Activated CD8-positive, alpha-beta memory T cell treated with anti-CD3 and anti-CD28 coated beads, Interleukin-2, amount 50 U/mL, for 24 hours (primary cell): ENCODE measurements at regions not wholly inside any gene's neighbourhood (a gene's known extent, or its start where the extent isn't known, plus 50 kb on each side); places are given as distances from the start of the nearest gene placed in this dataset.

Experiments used
- DNase-seq: peaks from one replicate; pipeline ENCODE4 v3.0.0-alpha.2; 2020; ENCODE audit errors: extremely low read depth

GRCh38 chr5:4306057-4306456 is 710.4 kb downstream of the IRX1 start:
- no peak for DNase-seq

- DNase-seq: no peak
Observed at GRCh38 chr5:4309026-4309425, 713.4 kb downstream of the IRX1 start.

GRCh38 chr5:4313138-4313537 is 717.5 kb downstream of the IRX1 start:
- DNase-seq: no peak

- no peak for DNase-seq
Observed at GRCh38 chr5:4319478-4320128, 724.0 kb downstream of the IRX1 start.

- DNase-seq: no peak
Observed at GRCh38 chr5:4330327-4330726, 734.7 kb downstream of the IRX1 start.

GRCh38 chr5:4335078-4335477 is 739.4 kb downstream of the IRX1 start:
- no peak for DNase-seq

GRCh38 chr5:4337519-4337918 is 741.9 kb downstream of the IRX1 start:
- DNase-seq: no peak

- no peak for DNase-seq
Observed at GRCh38 chr5:4339949-4340348, 744.3 kb downstream of the IRX1 start.

- DNase-seq: no peak
Observed at GRCh38 chr5:4345850-4346249, 750.2 kb downstream of the IRX1 start.

- DNase-seq: no peak
Observed at GRCh38 chr5:4348423-4348822, 752.8 kb downstream of the IRX1 start.

- no peak for DNase-seq
Observed at GRCh38 chr5:4348919-4349318, 753.3 kb downstream of the IRX1 start.

- no peak for DNase-seq
Observed at GRCh38 chr5:4356201-4356600, 760.6 kb downstream of the IRX1 start.

- no peak for DNase-seq
Observed at GRCh38 chr5:4359847-4360246, 764.2 kb downstream of the IRX1 start.

- no peak for DNase-seq
Observed at GRCh38 chr5:4361753-4362152, 766.1 kb downstream of the IRX1 start.

- no peak for DNase-seq
Observed at GRCh38 chr5:4362411-4362810, 766.8 kb downstream of the IRX1 start.

- DNase-seq: no peak
Observed at GRCh38 chr5:4363045-4363444, 767.4 kb downstream of the IRX1 start.

GRCh38 chr5:4366628-4367027 is 771.0 kb downstream of the IRX1 start:
- no peak for DNase-seq

- no peak for DNase-seq
Observed at GRCh38 chr5:4370218-4370617, 769.9 kb upstream of the ADAMTS16 start.

GRCh38 chr5:4372481-4372880 is 767.6 kb upstream of the ADAMTS16 start:
- DNase-seq: no peak

GRCh38 chr5:4373051-4373820 is 766.9 kb upstream of the ADAMTS16 start:
- no peak for DNase-seq

GRCh38 chr5:4374866-4375265 is 765.3 kb upstream of the ADAMTS16 start:
- no peak for DNase-seq

- DNase-seq: no peak
Observed at GRCh38 chr5:4375640-4376039, 764.5 kb upstream of the ADAMTS16 start.

- DNase-seq: no peak
Observed at GRCh38 chr5:4383102-4383501, 757.0 kb upstream of the ADAMTS16 start.
